Body of pancreas (tissue), 4 donors: ENCODE measurements at regions not wholly inside any gene's neighbourhood (a gene's known extent, or its start where the extent isn't known, plus 50 kb on each side); places are given as distances from the start of the nearest gene placed in this dataset.

ENCODE experiments used
- POLR2A ChIP-seq, 3 donors: fragments of 450-650 bp; IDR thresholded peaks; one replicate each; pipeline ENCODE4 v1.6.1; 2016; ENCODE audit warnings: antibody characterized with exemption in 3 of 3, mild to moderate bottlenecking in 2 of 3
- TF ChIP-seq, protein P1 (sequence below), 7 experiments: fragments of 450-650 bp in 4 of 7; fragments of 200-600 bp in 3 of 7; sonication (generic) in 3 of 7; IDR thresholded peaks; one replicate each; pipeline ENCODE4 v1.5.1; 2016 to 2019; ENCODE audit warnings: antibody characterized with exemption in 7 of 7

DNA sequence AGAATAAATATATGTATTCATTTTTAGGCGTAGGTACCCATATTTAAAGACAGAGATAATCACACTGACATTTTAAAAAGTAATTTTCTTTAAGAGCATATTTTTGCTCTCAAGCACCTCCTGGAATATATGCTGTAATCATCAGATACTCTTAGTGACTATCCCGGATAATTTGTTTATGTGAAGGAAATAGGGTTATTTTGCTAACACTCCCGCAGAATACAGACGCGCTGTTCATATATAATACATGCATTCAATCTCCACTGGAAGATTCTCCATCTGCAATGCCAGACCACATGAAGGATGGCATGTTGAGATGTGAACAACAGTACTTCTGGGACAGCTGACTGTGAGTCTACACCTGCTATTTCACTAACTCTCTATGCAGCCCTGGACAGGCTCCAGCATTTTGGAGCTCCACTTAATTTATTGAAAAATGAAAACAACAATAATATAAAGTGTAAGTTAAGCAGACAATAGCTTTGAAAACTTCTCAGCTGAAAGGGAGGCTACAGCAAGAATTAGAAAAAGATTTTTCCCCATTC lies 430.6 kb downstream of the TMX3 start:
- TF ChIP-seq, protein P1, sequence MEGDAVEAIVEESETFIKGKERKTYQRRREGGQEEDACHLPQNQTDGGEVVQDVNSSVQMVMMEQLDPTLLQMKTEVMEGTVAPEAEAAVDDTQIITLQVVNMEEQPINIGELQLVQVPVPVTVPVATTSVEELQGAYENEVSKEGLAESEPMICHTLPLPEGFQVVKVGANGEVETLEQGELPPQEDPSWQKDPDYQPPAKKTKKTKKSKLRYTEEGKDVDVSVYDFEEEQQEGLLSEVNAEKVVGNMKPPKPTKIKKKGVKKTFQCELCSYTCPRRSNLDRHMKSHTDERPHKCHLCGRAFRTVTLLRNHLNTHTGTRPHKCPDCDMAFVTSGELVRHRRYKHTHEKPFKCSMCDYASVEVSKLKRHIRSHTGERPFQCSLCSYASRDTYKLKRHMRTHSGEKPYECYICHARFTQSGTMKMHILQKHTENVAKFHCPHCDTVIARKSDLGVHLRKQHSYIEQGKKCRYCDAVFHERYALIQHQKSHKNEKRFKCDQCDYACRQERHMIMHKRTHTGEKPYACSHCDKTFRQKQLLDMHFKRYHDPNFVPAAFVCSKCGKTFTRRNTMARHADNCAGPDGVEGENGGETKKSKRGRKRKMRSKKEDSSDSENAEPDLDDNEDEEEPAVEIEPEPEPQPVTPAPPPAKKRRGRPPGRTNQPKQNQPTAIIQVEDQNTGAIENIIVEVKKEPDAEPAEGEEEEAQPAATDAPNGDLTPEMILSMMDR (IDR thresholded peaks at IDR 0.05) = no peak
- no peak for TF ChIP-seq POLR2A (IDR thresholded peaks at IDR 0.05)
